T-cell (primary cell): ENCODE measurements at regions not wholly inside any gene's neighbourhood (a gene's known extent, or its start where the extent isn't known, plus 50 kb on each side); places are given as distances from the start of the nearest gene placed in this dataset.

Source experiments
- ATAC-seq, 4 experiments: fragments of 200-7000 bp in 3 of 4; fragments of 150-1000 bp in 1 of 4; cut with Tn5 transposase; replicated peaks in 1 of 4; 1 replicate in 3 of 4; 2 replicates in 1 of 4; pipeline ENCODE4 v1.10.0; 2021; ENCODE audit warnings: moderate library complexity in 3 of 4, mild to moderate bottlenecking in 2 of 4, moderate number of reproducible peaks in 1 of 4
- CTCF ChIA-PET, 2 donors: fragments of 300-600 bp; sonication (Branson Sonifier 250); formaldehyde crosslinking; loops; one replicate each; lab custom pipeline; 2022; ENCODE audit warnings: antibody characterized with exemption in 2 of 2; lab: Charles Lee
- POLR2A ChIA-PET, 2 donors: fragments of 300-600 bp; sonication (Branson Sonifier 250); formaldehyde crosslinking; loops; one replicate each; lab custom pipeline; 2022; ENCODE audit warnings: antibody characterized with exemption in 2 of 2; lab: Charles Lee
- DNase-seq, 35 experiments: peaks; one replicate each; pipeline versions ENCODE4 v3.0.0 to v3.0.0-alpha.2; 2013 to 2023
- H3K27ac ChIP-seq: one replicate; pipeline ENCODE4 v1.5.1; 2013; ENCODE audit warnings: low read length
- H3K27me3 ChIP-seq, 2 experiments: replicated peaks in 1 of 2; 1 replicate in 1 of 2; 2 replicates in 1 of 2; pipeline versions ENCODE4 v1.6.1 to v1.7.0; 2013; ENCODE audit warnings: low read length in 1 of 2, mixed read lengths in 1 of 2; ENCODE audit not compliant: control insufficient read depth in 2 of 2, insufficient read depth in 2 of 2; ENCODE audit errors: extremely low read depth in 1 of 2
- H3K36me3 ChIP-seq, 2 donors: 1 replicate in 1 of 2; 2 replicates in 1 of 2; pipeline versions ENCODE4 v1.6.1 to v1.7.0; 2013; ENCODE audit warnings: low read length in 1 of 2; ENCODE audit not compliant: control insufficient read depth in 2 of 2, insufficient read depth in 1 of 2; ENCODE audit errors: extremely low read depth in 1 of 2
- H3K4me1 ChIP-seq, 2 experiments: 1 replicate in 1 of 2; 2 replicates in 1 of 2; pipeline versions ENCODE4 v1.6.1 to v1.7.0; 2013; ENCODE audit warnings: low read length in 2 of 2, mixed read lengths in 1 of 2; ENCODE audit not compliant: insufficient read depth in 2 of 2, control insufficient read depth in 1 of 2; ENCODE audit errors: extremely low read depth in 1 of 2
- H3K4me3 ChIP-seq, 2 donors: 1 replicate in 1 of 2; 2 replicates in 1 of 2; pipeline versions ENCODE4 v1.5.1 to v1.7.0; 2013; ENCODE audit warnings: mild to moderate bottlenecking in 2 of 2, low read length in 1 of 2, moderate library complexity in 1 of 2; ENCODE audit not compliant: control insufficient read depth in 1 of 2; ENCODE audit errors: extremely low read depth in 1 of 2
- H3K9me3 ChIP-seq: 2 replicates; pipeline ENCODE4 v1.7.0; 2013
- H3K27ac Mint-ChIP-seq, 2 donors: one replicate each; pipeline ENCODE4 v1.8.0; 2020 to 2021; ENCODE audit warnings: mild to moderate bottlenecking in 2 of 2, mixed read lengths in 2 of 2
- H3K27me3 Mint-ChIP-seq, 2 donors: one replicate each; pipeline ENCODE4 v1.8.0; 2021 to 2022; ENCODE audit warnings: mixed read lengths in 2 of 2
- H3K36me3 Mint-ChIP-seq: one replicate; pipeline ENCODE4 v1.8.0; 2021; ENCODE audit warnings: mixed read lengths
- H3K4me1 Mint-ChIP-seq, 3 donors: one replicate each; pipeline ENCODE4 v1.8.0; 2020 to 2022; ENCODE audit warnings: mixed read lengths in 3 of 3, mild to moderate bottlenecking in 1 of 3
- H3K4me3 Mint-ChIP-seq, 3 donors: one replicate each; pipeline ENCODE4 v1.8.0; 2020 to 2022; ENCODE audit warnings: mild to moderate bottlenecking in 3 of 3, mixed read lengths in 3 of 3, moderate library complexity in 3 of 3
- H3K9me3 Mint-ChIP-seq, 3 donors: one replicate each; pipeline ENCODE4 v1.8.0; 2020 to 2022; ENCODE audit warnings: mixed read lengths in 3 of 3
- WGBS: methylation state at CpG from one replicate; pipeline ENCODE4 v1.1.5; 2013; ENCODE audit warnings: missing lambda C conversion rate; ENCODE audit not compliant: insufficient coverage; 5-methylcytosine and 5-hydroxymethylcytosine counted together

GRCh38 chr7:106182904-106183303 lies 70.8 kb upstream of the SYPL1 start:
- Histone ChIP-seq H3K9me3 (no peaks in the 10 kb centered on the region), H3K27ac (no peak overlapping the region), H3K4me3 (no peak overlapping the region), H3K36me3 (no peaks in the 10 kb centered on the region), H3K27me3 (peaks cover 0 to 4% of the 10 kb centered on the region in 2 experiments), H3K4me1 (peaks cover 0 to 2% of the 10 kb centered on the region in 2 experiments)
- WGBS: no CpG with 5 or more reads among the region's 1 CpG
- ATAC-seq (no peak), DNase-seq (no peak)
- peaks cover 0 to 2% of the 10 kb centered on the region in 2 donors for H3K27me3 Mint-ChIP-seq
- peaks cover 7 to 13% (median 8%) of the 10 kb centered on the region in 3 donors for H3K4me1 Mint-ChIP-seq
- H3K36me3 Mint-ChIP-seq: no peaks in the 10 kb centered on the region
- no peak overlapping the region for H3K4me3 Mint-ChIP-seq
- POLR2A ChIA-PET: no interaction called here
- no peaks in the 10 kb centered on the region for H3K9me3 Mint-ChIP-seq
- no peak overlapping the region for H3K27ac Mint-ChIP-seq
- CTCF ChIA-PET: no interaction called here

GRCh38 chr7:106181658-106182265 lies 69.7 kb upstream of the SYPL1 start:
- H3K4me3 ChIP-seq: no peak overlapping the region
- DNase-seq (no peak), ATAC-seq (no peak)
- no peak overlapping the region for H3K27ac ChIP-seq
- CTCF ChIA-PET: no interaction called here
- Mint-ChIP-seq H3K4me3 (no peak overlapping the region), H3K36me3 (no peaks in the 10 kb centered on the region), H3K4me1 (peaks cover 7 to 13% (median 10%) of the 10 kb centered on the region in 3 donors), H3K9me3 (no peaks in the 10 kb centered on the region), H3K27me3 (peaks cover 0 to 2% of the 10 kb centered on the region in 2 donors), H3K27ac (no peak overlapping the region)
- H3K36me3 ChIP-seq: no peaks in the 10 kb centered on the region
- whole genome bisulfite sequencing: 100% methylated on average over 1 of the region's 4 CpGs
- POLR2A ChIA-PET: no interaction called here
- H3K27me3 ChIP-seq: peaks cover 0 to 4% of the 10 kb centered on the region in 2 experiments
- H3K9me3 ChIP-seq: no peaks in the 10 kb centered on the region
- peaks cover 0 to 2% of the 10 kb centered on the region in 2 experiments for H3K4me1 ChIP-seq

DNA sequence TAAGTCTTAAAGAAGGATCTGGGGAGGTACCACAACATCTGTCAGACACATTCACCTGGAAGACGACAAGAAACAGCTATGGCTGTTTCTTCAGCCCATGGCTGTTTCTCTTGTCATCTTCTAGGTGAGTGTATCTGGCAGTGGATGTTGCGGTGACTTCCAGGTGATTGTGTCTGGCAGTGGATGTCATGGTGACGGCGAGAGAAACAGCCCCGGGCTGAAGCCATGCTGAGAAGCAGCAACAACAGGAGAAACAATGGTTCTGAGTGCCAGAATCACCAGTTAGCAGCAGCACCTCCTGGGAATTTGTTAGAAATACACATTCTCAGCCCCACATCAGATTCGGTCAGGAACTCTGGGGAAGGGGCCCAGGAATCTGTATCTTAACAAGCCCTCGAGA lies 68.6 kb upstream of the SYPL1 start:
- no peak overlapping the region for H3K27ac Mint-ChIP-seq
- 96% methylated on average over 5 of the region's 7 CpGs for WGBS

DNA sequence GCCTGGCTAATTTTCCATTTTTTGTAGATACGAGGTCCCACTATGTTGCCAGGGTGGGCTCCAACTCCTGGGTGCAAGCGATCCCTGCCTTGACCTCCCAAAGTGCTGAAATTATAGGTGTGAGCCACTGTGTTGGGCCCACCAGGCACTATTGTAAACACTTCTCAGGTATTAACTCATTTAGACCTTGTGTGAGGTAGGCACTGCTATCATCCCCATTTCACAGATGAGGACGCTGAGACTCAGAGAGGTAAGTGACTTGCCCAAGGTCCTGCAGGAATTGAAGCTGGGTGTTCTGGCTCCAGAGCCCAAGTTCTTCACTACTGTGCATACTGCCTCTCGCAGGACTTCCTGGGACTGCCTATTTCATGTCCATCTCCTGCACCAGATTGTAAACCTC lies 67.1 kb upstream of the SYPL1 start:
- no peaks in the 10 kb centered on the region for H3K9me3 ChIP-seq
- Mint-ChIP-seq H3K9me3 (no peaks in the 10 kb centered on the region), H3K4me3 (no peak overlapping the region), H3K27ac (no peak overlapping the region), H3K36me3 (no peaks in the 10 kb centered on the region), H3K4me1 (peaks cover 8 to 9% (median 9%) of the 10 kb centered on the region in 3 donors), H3K27me3 (peaks cover 10 to 13% of the 10 kb centered on the region in 2 donors)
- DNase-seq (no peak), ATAC-seq (no peak)
- H3K36me3 ChIP-seq: no peaks in the 10 kb centered on the region
- H3K27me3 ChIP-seq: peaks cover 4 to 9% of the 10 kb centered on the region in 2 experiments
- 83% methylated on average over 1 of the region's 4 CpGs for WGBS
- CTCF ChIA-PET: interaction anchor here in 1 of 2 donors (5.7 kb wide), 1 partner anchor 283 kb away, joined by 42 read pairs; no protein-coding TSS in a partner anchor
- POLR2A ChIA-PET: no interaction called here
- H3K4me3 ChIP-seq: no peak overlapping the region
- H3K27ac ChIP-seq: no peak overlapping the region
- H3K4me1 ChIP-seq: peaks cover 0 to 2% of the 10 kb centered on the region in 2 experiments

More for the DNA sequence above, 68.6 kb upstream of the SYPL1 start:
- H3K27me3 ChIP-seq: peaks cover 4 to 9% of the 10 kb centered on the region in 2 experiments
- no peaks in the 10 kb centered on the region for H3K36me3 ChIP-seq
- no peak overlapping the region for H3K4me3 Mint-ChIP-seq
- H3K27ac ChIP-seq: no peak overlapping the region
- H3K4me3 ChIP-seq: no peak overlapping the region
- peaks cover 9 to 13% (median 12%) of the 10 kb centered on the region in 3 donors for H3K4me1 Mint-ChIP-seq
- H3K36me3 Mint-ChIP-seq: no peaks in the 10 kb centered on the region
- CTCF ChIA-PET: interaction anchor here in 1 of 2 donors (5.7 kb wide), 1 partner anchor 282 kb away, joined by 42 read pairs; no protein-coding TSS in a partner anchor
- peaks cover 5 to 11% of the 10 kb centered on the region in 2 donors for H3K27me3 Mint-ChIP-seq
- peaks cover 0 to 2% of the 10 kb centered on the region in 2 experiments for H3K4me1 ChIP-seq
- H3K9me3 ChIP-seq: no peaks in the 10 kb centered on the region
- H3K9me3 Mint-ChIP-seq: no peaks in the 10 kb centered on the region
- POLR2A ChIA-PET: no interaction called here
- ATAC-seq (no peak), DNase-seq (no peak)

- Mint-ChIP-seq H3K4me1 (peaks cover 3 to 5% (median 3%) of the 10 kb centered on the region in 3 donors), H3K4me3 (no peak overlapping the region), H3K36me3 (no peaks in the 10 kb centered on the region), H3K27ac (no peak overlapping the region), H3K27me3 (peaks cover 10 to 13% of the 10 kb centered on the region in 2 donors), H3K9me3 (no peaks in the 10 kb centered on the region)
- no peak for ATAC-seq
- no peak overlapping the region for H3K27ac ChIP-seq
- CTCF ChIA-PET: interaction anchor here in 1 of 2 donors (5.7 kb wide), 1 partner anchor 284 kb away, joined by 42 read pairs; no protein-coding TSS in a partner anchor
- no peaks in the 10 kb centered on the region for H3K36me3 ChIP-seq
- POLR2A ChIA-PET: no interaction called here
- WGBS: 93% methylated on average over 3 of the region's 3 CpGs
- no peak overlapping the region for H3K4me3 ChIP-seq
- no peaks in the 10 kb centered on the region for H3K4me1 ChIP-seq
- no peaks in the 10 kb centered on the region for H3K9me3 ChIP-seq
- no peak for DNase-seq
- peaks cover 4 to 9% of the 10 kb centered on the region in 2 experiments for H3K27me3 ChIP-seq
Observed at GRCh38 chr7:106178593-106179134, 66.6 kb upstream of the SYPL1 start.

DNA sequence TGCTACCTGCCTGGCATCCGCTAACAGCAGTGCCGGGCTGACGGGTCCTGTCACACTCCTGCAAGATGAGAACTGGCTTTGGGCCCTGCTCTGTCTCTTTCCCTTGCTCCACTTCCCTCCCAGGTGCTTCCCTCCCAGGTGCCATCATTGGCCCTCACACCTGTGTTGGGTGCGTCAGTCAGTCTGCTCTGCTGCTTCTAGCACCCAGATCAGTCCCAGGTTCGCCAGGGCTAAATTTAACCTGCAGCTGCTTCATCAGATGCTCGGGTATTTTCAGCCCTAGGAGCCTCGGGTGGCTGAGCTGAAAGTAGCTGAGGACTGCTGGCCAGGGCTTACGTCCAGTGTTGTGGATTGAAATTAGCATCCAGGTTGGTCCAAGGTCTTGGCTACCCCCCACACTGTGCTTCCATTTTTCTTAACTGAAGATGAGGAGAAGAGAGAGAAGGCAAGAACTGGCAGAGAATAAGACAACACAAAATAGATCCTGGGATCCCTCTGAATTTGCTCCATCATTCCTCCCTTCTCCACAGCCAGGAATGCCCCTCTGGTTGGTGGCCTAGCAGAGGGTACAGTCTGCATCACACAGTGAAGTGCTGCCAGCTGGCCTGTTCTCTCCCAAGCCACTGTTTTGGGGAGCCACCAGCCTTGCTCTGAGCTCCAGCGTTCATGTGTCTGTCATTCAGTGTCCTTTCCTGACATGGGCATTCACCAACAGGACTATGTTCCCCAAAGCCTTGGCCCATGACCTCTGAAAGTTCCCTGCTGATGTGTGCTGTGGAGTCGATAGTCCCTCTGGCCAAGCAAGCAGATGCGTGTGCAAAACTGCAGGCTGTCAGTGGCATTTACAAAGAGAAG lies 65.9 kb upstream of the SYPL1 start:
- H3K27ac Mint-ChIP-seq: no peak overlapping the region

More for the DNA sequence above, 65.9 kb upstream of the SYPL1 start:
- Mint-ChIP-seq H3K36me3 (no peaks in the 10 kb centered on the region), H3K4me3 (no peak overlapping the region), H3K9me3 (no peaks in the 10 kb centered on the region), H3K27me3 (peaks cover 11 to 13% of the 10 kb centered on the region in 2 donors), H3K4me1 (peaks cover 0 to 4% (median 2%) of the 10 kb centered on the region in 3 donors)
- CTCF ChIA-PET: interaction anchor here (0.6 to 5.7 kb wide), 9 partner anchors 12 to 613 kb away, joined by 3 to 59 read pairs (median 14); no protein-coding TSS in a partner anchor
- Histone ChIP-seq H3K36me3 (no peaks in the 10 kb centered on the region), H3K9me3 (no peaks in the 10 kb centered on the region), H3K4me1 (no peaks in the 10 kb centered on the region), H3K27me3 (peaks cover 4 to 9% of the 10 kb centered on the region in 2 experiments), H3K27ac (no peak overlapping the region), H3K4me3 (no peak overlapping the region)
- 83% methylated on average over 10 of the region's 11 CpGs for WGBS
- DNase-seq (no peak), ATAC-seq (no peak)
- POLR2A ChIA-PET: no interaction called here
